ENCODE measurements at regions not wholly inside any gene's neighbourhood (a gene's known extent, or its start where the extent isn't known, plus 50 kb on each side); places are given as distances from the start of the nearest gene placed in this dataset.

GRCh38 chr11:41921746-41922390, 462.4 kb upstream of the LRRC4C start:
- H3K4me1 ChIP-seq: no peaks in the 10 kb centered on the region
- in situ Hi-C loops (cut with MboI; ENCODE audit: low pct_ligation_motif_present in 1 of 4, low pct_unique_long_range_greater_than_20kb in 1 of 4, low sequenced_read_pairs in 3 of 4) (no loop called here), intact Hi-C loops (cut with DNase I; ENCODE audit: low total_unique reads) (loop anchor here (2.0 kb wide), 1 partner anchor 29 kb away; no protein-coding TSS in a partner anchor)
- no peak overlapping the region for H3K27ac ChIP-seq
- H3K4me3 ChIP-seq: no peak overlapping the region
- TF ChIP-seq POLR2A (IDR thresholded peaks at IDR 0.05): no peak
- TF ChIP-seq EP300 (IDR thresholded peaks at IDR 0.05; ENCODE audit: low read depth): no peak
- TF ChIP-seq CTCF (IDR thresholded peaks at IDR 0.05): no peak
- TF ChIP-seq POLR2AphosphoS5 (IDR thresholded peaks at IDR 0.05): no peak
- DNase-seq: no peak
- no peaks in the 10 kb centered on the region for H3K27me3 ChIP-seq
- WGBS, 2 donors (ENCODE audit: low coverage in 1 of 2): 56 to 60% methylated on average over 1 to 2 of the region's 2 CpGs
- no peaks in the 10 kb centered on the region for H3K36me3 ChIP-seq
- H3K9me3 ChIP-seq: no peaks in the 10 kb centered on the region

GRCh38 chr11:41926339-41926738, 466.9 kb upstream of the LRRC4C start:
- intact Hi-C loops (cut with DNase I; ENCODE audit: low total_unique reads): no loop called here
- no peaks in the 10 kb centered on the region for H3K27me3 ChIP-seq
- in situ Hi-C loops (cut with MboI; ENCODE audit: low pct_ligation_motif_present in 1 of 4, low pct_unique_long_range_greater_than_20kb in 1 of 4, low sequenced_read_pairs in 3 of 4): no loop called here
- 60 to 86% methylated on average over 4 of the region's 4 CpGs for WGBS, 2 donors (ENCODE audit: low coverage in 1 of 2)
- no peaks in the 10 kb centered on the region for H3K4me1 ChIP-seq
- no peak overlapping the region for H3K4me3 ChIP-seq
- H3K9me3 ChIP-seq: no peaks in the 10 kb centered on the region
- no peak overlapping the region for H3K27ac ChIP-seq
- H3K36me3 ChIP-seq: no peaks in the 10 kb centered on the region
- DNase-seq: no peak
- TF ChIP-seq EP300 (IDR thresholded peaks at IDR 0.05; ENCODE audit: low read depth) (no peak), POLR2AphosphoS5 (IDR thresholded peaks at IDR 0.05) (no peak)

DNA sequence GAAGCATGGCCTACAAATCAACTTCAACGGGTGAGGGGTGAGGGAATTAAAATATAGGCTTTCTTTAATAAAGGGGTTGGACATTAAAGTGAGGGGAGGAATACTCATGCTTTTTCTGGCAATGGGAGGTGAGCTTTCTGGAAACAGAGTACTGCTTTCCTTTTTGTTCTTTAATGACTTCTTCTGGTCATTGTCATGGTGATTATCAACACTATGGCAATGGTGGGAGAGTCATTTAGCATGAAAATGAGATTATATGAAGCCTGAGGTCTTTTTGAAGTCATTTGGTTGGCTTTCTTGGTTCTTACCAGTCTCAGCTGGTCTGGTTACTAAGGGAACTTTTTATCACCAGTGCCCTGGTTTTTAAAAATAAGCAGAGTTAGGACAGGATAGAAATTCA, 475.8 kb upstream of the LRRC4C start:
- no peak for DNase-seq
- in situ Hi-C loops (cut with MboI; ENCODE audit: low pct_ligation_motif_present in 1 of 4, low pct_unique_long_range_greater_than_20kb in 1 of 4, low sequenced_read_pairs in 3 of 4) (no loop called here), intact Hi-C loops (cut with DNase I; ENCODE audit: low total_unique reads) (no loop called here)
- Histone ChIP-seq H3K27ac (no peak overlapping the region), H3K4me3 (no peak overlapping the region), H3K36me3 (no peaks in the 10 kb centered on the region), H3K27me3 (no peaks in the 10 kb centered on the region), H3K9me3 (no peaks in the 10 kb centered on the region), H3K4me1 (no peaks in the 10 kb centered on the region)
- TF ChIP-seq POLR2A (IDR thresholded peaks at IDR 0.05): no peak
- no peak for TF ChIP-seq CTCF (IDR thresholded peaks at IDR 0.05)
- no peak for TF ChIP-seq EP300 (IDR thresholded peaks at IDR 0.05; ENCODE audit: low read depth)
- TF ChIP-seq POLR2AphosphoS5 (IDR thresholded peaks at IDR 0.05): no peak
- WGBS, 2 donors (ENCODE audit: low coverage in 1 of 2): 77% methylated on average over 1 of the region's 1 CpG; no CpG with 5 or more reads in 1 of the 2 donors

DNA sequence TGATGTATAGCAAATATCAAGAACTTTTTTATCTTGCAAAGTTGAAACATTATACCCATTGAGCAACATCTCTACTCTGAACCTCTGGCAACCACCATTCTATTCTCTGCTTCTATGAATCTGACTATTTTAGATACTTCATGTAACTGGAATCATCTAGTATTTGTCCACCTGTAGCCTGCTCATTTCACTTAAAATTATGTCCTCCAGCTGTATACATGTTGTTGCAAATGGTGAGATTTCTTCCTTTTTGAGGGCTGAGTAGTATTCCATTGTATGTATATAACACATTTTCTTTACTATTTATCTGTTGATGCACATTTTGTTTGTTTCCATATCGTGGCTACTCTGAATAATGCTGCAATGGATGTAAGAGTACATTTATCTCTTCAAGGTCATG, 476.3 kb upstream of the LRRC4C start:
- H3K36me3 ChIP-seq: no peaks in the 10 kb centered on the region
- H3K27ac ChIP-seq: no peak overlapping the region
- intact Hi-C loops (cut with DNase I; ENCODE audit: low total_unique reads) (no loop called here), in situ Hi-C loops (cut with MboI; ENCODE audit: low pct_ligation_motif_present in 1 of 4, low pct_unique_long_range_greater_than_20kb in 1 of 4, low sequenced_read_pairs in 3 of 4) (no loop called here)
- no peaks in the 10 kb centered on the region for H3K27me3 ChIP-seq
- H3K9me3 ChIP-seq: no peaks in the 10 kb centered on the region
- no peak for DNase-seq
- no peaks in the 10 kb centered on the region for H3K4me1 ChIP-seq
- H3K4me3 ChIP-seq: no peak overlapping the region
- no peak for TF ChIP-seq POLR2AphosphoS5 (IDR thresholded peaks at IDR 0.05)
- TF ChIP-seq CTCF (IDR thresholded peaks at IDR 0.05): no peak
- TF ChIP-seq POLR2A (IDR thresholded peaks at IDR 0.05): no peak
- no peak for TF ChIP-seq EP300 (IDR thresholded peaks at IDR 0.05; ENCODE audit: low read depth)
- WGBS, 2 donors (ENCODE audit: low coverage in 1 of 2): 46 to 67% methylated on average over 1 of the region's 1 CpG

GRCh38 chr11:41943656-41944055, 484.2 kb upstream of the LRRC4C start:
- no peaks in the 10 kb centered on the region for H3K27me3 ChIP-seq
- no peak overlapping the region for H3K27ac ChIP-seq
- 36 to 72% methylated on average over 2 to 3 of the region's 3 CpGs for WGBS, 2 donors (ENCODE audit: low coverage in 1 of 2)
- no peaks in the 10 kb centered on the region for H3K4me1 ChIP-seq
- no peak for DNase-seq
- no peak overlapping the region for H3K4me3 ChIP-seq
- no peaks in the 10 kb centered on the region for H3K36me3 ChIP-seq
- no peak for TF ChIP-seq POLR2A (IDR thresholded peaks at IDR 0.05)
- no peaks in the 10 kb centered on the region for H3K9me3 ChIP-seq
- in situ Hi-C loops (cut with MboI; ENCODE audit: low pct_ligation_motif_present in 1 of 4, low pct_unique_long_range_greater_than_20kb in 1 of 4, low sequenced_read_pairs in 3 of 4) (no loop called here), intact Hi-C loops (cut with DNase I; ENCODE audit: low total_unique reads) (no loop called here)

Data from transverse colon (tissue), 4 donors.